HCT116 (cell line): ENCODE measurements at regions not wholly inside any gene's neighbourhood (a gene's known extent, or its start where the extent isn't known, plus 50 kb on each side); places are given as distances from the start of the nearest gene placed in this dataset.

ENCODE experiments used
- ATAC-seq: fragments of 200-7000 bp; cut with Tn5 transposase; 2 replicates; pipeline ENCODE4 v1.9.1; 2020; ENCODE audit warnings: mild to moderate bottlenecking, moderate library complexity
- BruUV-seq: library from RNA; stranded (reverse); fragments of 400-500 nt; replicated peaks from 2 replicates; lab custom pipeline; 2021; lab: Mats Ljungman, UMichigan
- CTCF ChIA-PET: fragments of 300-600 bp; sonication (Branson Sonifier 250); formaldehyde crosslinking; loops from one replicate; lab custom pipeline; 2021; ENCODE audit warnings: antibody characterized with exemption; lab: Charles Lee
- POLR2A ChIA-PET: fragments of 300-600, 350-600 bp; sonication (Branson Sonifier 250); formaldehyde crosslinking; loops from one replicate; lab custom pipeline; 2021; ENCODE audit warnings: antibody characterized with exemption; lab: Charles Lee
- RAD21 ChIA-PET, 2 experiments: fragments of 300-600 bp; sonication (Branson Sonifier 250); formaldehyde crosslinking; loops; one replicate each; lab custom pipeline; 2023; ENCODE audit warnings: low total read pairs in 2 of 2; ENCODE audit not compliant: uncharacterized antibody in 2 of 2, unreplicated experiment in 2 of 2, low non-redundant PET in 1 of 2; lab: Charles Lee
- DNase-seq: peaks from one replicate; pipeline ENCODE4 v3.0.0-alpha.2; 2010; ENCODE audit warnings: low read depth, low spot score
- H2AFZ ChIP-seq: fragments of 200-600 bp; shearing (Covaris generic), sonication (generic); 2 replicates; pipeline ENCODE4 v1.6.1; 2017; ENCODE audit warnings: low read depth, mixed run types, mixed read lengths, antibody characterized with exemption, low read length; ENCODE audit not compliant: poor library complexity, severe bottlenecking
- H3K27ac ChIP-seq: 2 replicates; pipeline ENCODE4 v1.5.1; 2012; ENCODE audit warnings: low read depth, low read length
- H3K27me3 ChIP-seq: fragments of 200-600 bp; sonication (generic); 2 replicates; pipeline ENCODE4 v1.6.1; 2016; ENCODE audit warnings: mixed run types, low read length, mixed read lengths; ENCODE audit not compliant: insufficient read depth
- H3K36me3 ChIP-seq, 2 experiments: fragments of 200-500 bp in 1 of 2; fragments of 200-600 bp in 1 of 2; sonication (Bioruptor generic) in 1 of 2; sonication (generic) in 1 of 2; 2 replicates each; pipeline versions ENCODE4 v1.5.1 to v1.6.1; 2014 to 2016; ENCODE audit warnings: low read length in 2 of 2, inconsistent platforms in 1 of 2, mixed read lengths in 1 of 2, mixed run types in 1 of 2; ENCODE audit not compliant: insufficient read depth in 2 of 2, control insufficient read depth in 1 of 2
- H3K4me1 ChIP-seq, 2 experiments: fragments of 200-600 bp in 1 of 2; sonication (generic) in 1 of 2; 2 replicates each; pipeline versions ENCODE4 v1.5.1 to v1.6.1; 2012 to 2017; ENCODE audit warnings: low read length in 2 of 2, inconsistent platforms in 1 of 2, mild to moderate bottlenecking in 1 of 2, mixed read lengths in 1 of 2, mixed run types in 1 of 2, moderate library complexity in 1 of 2; ENCODE audit not compliant: insufficient read depth in 2 of 2, control insufficient read depth in 1 of 2
- H3K4me2 ChIP-seq: fragments of 200-600 bp; sonication (generic); 2 replicates; pipeline ENCODE4 v1.6.1; 2017; ENCODE audit warnings: mixed run types, low read length, mixed read lengths
- H3K4me3 ChIP-seq, 2 experiments: fragments of 200-600 bp in 1 of 2; sonication (generic) in 1 of 2; replicated peaks in 1 of 2; 2 replicates each; pipeline ENCODE4 v1.5.1; 2011 to 2016; ENCODE audit warnings: low read length in 2 of 2, control low read depth in 1 of 2, low read depth in 1 of 2, mild to moderate bottlenecking in 1 of 2, mixed read lengths in 1 of 2, mixed run types in 1 of 2
- H3K79me2 ChIP-seq: fragments of 200-600 bp; sonication (generic); 2 replicates; pipeline ENCODE4 v1.6.1; 2017; ENCODE audit warnings: mild to moderate bottlenecking, mixed run types, low read length, moderate library complexity, mixed read lengths; ENCODE audit not compliant: insufficient read depth
- H3K9ac ChIP-seq: fragments of 200-600 bp; sonication (generic); 2 replicates; pipeline ENCODE4 v1.6.1; 2016; ENCODE audit warnings: low read length, mixed read lengths
- H3K9me2 ChIP-seq: fragments of 200-600 bp; sonication (generic), shearing (Covaris generic); 2 replicates; pipeline ENCODE4 v1.6.1; 2017; ENCODE audit warnings: mixed run types, mild to moderate bottlenecking, moderate library complexity; ENCODE audit not compliant: insufficient read depth
- H3K9me3 ChIP-seq, 2 experiments: fragments of 200-500 bp in 1 of 2; fragments of 200-600 bp in 1 of 2; sonication (Bioruptor generic) in 1 of 2; sonication (generic) in 1 of 2; 2 replicates each; pipeline ENCODE4 v1.6.1; 2014 to 2017; ENCODE audit warnings: low read length in 2 of 2, mixed read lengths in 2 of 2, inconsistent platforms in 1 of 2, low read depth in 1 of 2, mild to moderate bottlenecking in 1 of 2, mixed run types in 1 of 2, moderate library complexity in 1 of 2; ENCODE audit not compliant: control insufficient read depth in 1 of 2, insufficient read depth in 1 of 2
- H4K20me1 ChIP-seq: fragments of 200-600 bp; sonication (generic), shearing (Covaris generic); 2 replicates; pipeline ENCODE4 v1.6.1; 2017; ENCODE audit warnings: mixed run types, mild to moderate bottlenecking, moderate library complexity; ENCODE audit not compliant: insufficient read depth
- CBX3 ChIP-seq: IDR thresholded peaks from 2 replicates; pipeline ENCODE4 v1.6.1; 2012; ENCODE audit warnings: low read depth
- CEBPB ChIP-seq: IDR thresholded peaks from 2 replicates; pipeline ENCODE4 v1.6.1; 2012; ENCODE audit warnings: low read depth
- CTCF ChIP-seq, 3 experiments: fragments of 200-600 bp in 1 of 3; sonication (generic) in 1 of 3; IDR thresholded peaks in 2 of 3; conservative IDR thresholded peaks in 1 of 3; 2 replicates each; pipeline ENCODE4 v1.5.1; 2012 to 2017; ENCODE audit warnings: low read depth in 2 of 3, low read length in 2 of 3, antibody characterized with exemption in 1 of 3, borderline replicate concordance in 1 of 3, control low read depth in 1 of 3, mild to moderate bottlenecking in 1 of 3, mixed read lengths in 1 of 3, mixed run types in 1 of 3, moderate library complexity in 1 of 3; ENCODE audit not compliant: insufficient read depth in 1 of 3
- ELF1 ChIP-seq: IDR thresholded peaks from 2 replicates; pipeline ENCODE4 v1.6.1; 2012; ENCODE audit warnings: low read depth, borderline replicate concordance
- EZH2 ChIP-seq: fragments of 200-600 bp; sonication (generic); IDR thresholded peaks from 2 replicates; pipeline ENCODE4 v1.6.1; 2017; ENCODE audit warnings: antibody characterized with exemption, mixed run types
- EZH2phosphoT487 ChIP-seq: fragments of 200-600 bp; IDR thresholded peaks from 2 replicates; pipeline ENCODE4 v1.6.1; 2018; ENCODE audit warnings: antibody characterized with exemption, borderline replicate concordance
- FOSL1 ChIP-seq: IDR thresholded peaks from 2 replicates; pipeline ENCODE4 v1.6.1; 2012; ENCODE audit warnings: low read depth
- JUND ChIP-seq: IDR thresholded peaks from 2 replicates; pipeline ENCODE4 v1.6.1; 2012
- POLR2A ChIP-seq: IDR thresholded peaks from 2 replicates; pipeline ENCODE4 v1.7.0; 2011; ENCODE audit warnings: borderline replicate concordance; ENCODE audit not compliant: insufficient read depth, insufficient read length; ENCODE audit errors: extremely low read depth
- POLR2AphosphoS5 ChIP-seq: IDR thresholded peaks from 2 replicates; pipeline ENCODE4 v1.6.1; 2011; ENCODE audit warnings: mild to moderate bottlenecking, low read depth, low read length, moderate library complexity
- RAD21 ChIP-seq: IDR thresholded peaks from 2 replicates; pipeline ENCODE4 v1.6.1; 2012; ENCODE audit warnings: low read depth, mild to moderate bottlenecking
- REST ChIP-seq: IDR thresholded peaks from 2 replicates; pipeline ENCODE4 v1.6.1; 2012; ENCODE audit warnings: low read depth
- SP1 ChIP-seq: IDR thresholded peaks from 2 replicates; pipeline ENCODE4 v1.6.1; 2012; ENCODE audit warnings: low read depth
- TCF7L2 ChIP-seq: IDR thresholded peaks from 2 replicates; pipeline ENCODE4 v1.7.0; 2011; ENCODE audit warnings: borderline replicate concordance, inconsistent platforms; ENCODE audit not compliant: insufficient read depth, insufficient read length; ENCODE audit errors: extremely low read depth
- ZFX ChIP-seq: fragments of 450-650 bp; IDR thresholded peaks from 2 replicates; pipeline ENCODE4 v1.6.1; 2017
- ZNF274 ChIP-seq: fragments of 200-500 bp; sonication (Bioruptor generic); IDR thresholded peaks from 2 replicates; pipeline ENCODE4 v1.6.1; 2014; ENCODE audit warnings: mild to moderate bottlenecking, low read depth, low read length, inconsistent platforms
- intact Hi-C: fragments of 100-400 bp; cut with micrococcal nuclease; formaldehyde crosslinking; loops from 2 replicates; pipeline ENCODE4 v1.10.0; 2022

- ATAC-seq (no peak), DNase-seq (no peak)
- intact Hi-C loops, result no loop called here
- Histone ChIP-seq H3K9me2 (no peaks in the 10 kb centered on the region), H3K36me3 (no peaks in the 10 kb centered on the region), H3K9me3 (no peaks in the 10 kb centered on the region; a peak in 1 of 4 replicates), H3K4me3 (no peak overlapping the region), H3K79me2 (no peaks in the 10 kb centered on the region), H3K27ac (no peak overlapping the region), H3K9ac (no peak overlapping the region), H2AFZ (no peak overlapping the region), H3K4me2 (no peak overlapping the region), H4K20me1 (no peaks in the 10 kb centered on the region), H3K4me1 (peaks cover 16 to 24% of the 10 kb centered on the region in 2 experiments), H3K27me3 (no peaks in the 10 kb centered on the region)
- ChIA-PET RAD21 (no interaction called here), CTCF (interaction anchor here (2.4 kb wide), 1 partner anchor 8 kb away, joined by 10 read pairs; no protein-coding TSS in a partner anchor), POLR2A (no interaction called here)
- TF ChIP-seq ZFX (no peak), TCF7L2 (no peak), EZH2 (no peak), EZH2phosphoT487 (no peak), CTCF (IDR thresholded peaks at IDR 0.05 in 2 of 3, conservative IDR thresholded peaks at IDR 0.05 in 1 of 3; ENCODE audit: borderline replicate concordance in 1 of 3, insufficient read depth in 1 of 3, low read depth in 2 of 3, low read length in 2 of 3) (0 out of 6 replicates have a peak, but pooled peaks of 1 of the 3 experiments have one; percentile 14), RAD21 (peak; percentile 5; the same call in 1 of the 2 replicates)
- no TSS peak for BruUV-seq
Measured at GRCh38 chr7:41010418-41010817, 692.5 kb downstream of the INHBA start.

GRCh38 chr7:41007811-41008210, 695.1 kb downstream of the INHBA start:
- RAD21 ChIA-PET, result no interaction called here
- no peaks in the 10 kb centered on the region for H3K9me2 ChIP-seq
- POLR2A ChIA-PET, result no interaction called here
- intact Hi-C loops, result no loop called here
- ATAC-seq (no peak), DNase-seq (no peak)
- no TSS peak for BruUV-seq
- H3K27ac ChIP-seq, result no peak overlapping the region
- H3K27me3 ChIP-seq, result no peaks in the 10 kb centered on the region
- H3K4me3 ChIP-seq, result no peak overlapping the region
- no peaks in the 10 kb centered on the region for H4K20me1 ChIP-seq
- no peak overlapping the region for H2AFZ ChIP-seq
- H3K9me3 ChIP-seq, result no peaks in the 10 kb centered on the region; a peak in 1 of 4 replicates
- H3K79me2 ChIP-seq, result no peaks in the 10 kb centered on the region
- H3K4me2 ChIP-seq, result no peak overlapping the region
- CTCF ChIA-PET, result no interaction called here
- H3K36me3 ChIP-seq, result no peaks in the 10 kb centered on the region
- no peak overlapping the region for H3K9ac ChIP-seq
- H3K4me1 ChIP-seq, result peaks cover 16 to 37% of the 10 kb centered on the region in 2 experiments
- no peak for TF ChIP-seq JUND
- no peak for TF ChIP-seq REST
- no peak for TF ChIP-seq ZNF274
- no peak for TF ChIP-seq ZFX
- TF ChIP-seq CBX3, result no peak
- TF ChIP-seq POLR2A, result no peak
- TF ChIP-seq POLR2AphosphoS5, result no peak
- no peak for TF ChIP-seq ELF1
- no peak for TF ChIP-seq EZH2
- no peak for TF ChIP-seq FOSL1
- TF ChIP-seq CEBPB, result no peak
- TF ChIP-seq SP1, result no peak
